ENCODE measurements at regions not wholly inside any gene's neighbourhood (a gene's known extent, or its start where the extent isn't known, plus 50 kb on each side); places are given as distances from the start of the nearest gene placed in this dataset.

- H3K4me2 ChIP-seq (ENCODE audit: insufficient read depth, low read length): no peak overlapping the region
Measured at GRCh38 chr6:120805276-120805675, 529.0 kb downstream of the TBC1D32 start.

More at GRCh38 chr6:120805276-120805675, 529.0 kb downstream of the TBC1D32 start:
- TF ChIP-seq HDAC1 (IDR thresholded peaks at IDR 0.05) (no peak), ZBTB49 (CRISPR knock-in tag; IDR thresholded peaks at IDR 0.05; ENCODE audit: borderline replicate concordance) (no peak), ZNF589 (CRISPR knock-in tag; IDR thresholded peaks at IDR 0.05; ENCODE audit: low read depth) (no peak), CEBPZ (IDR thresholded peaks at IDR 0.05; ENCODE audit: borderline replicate concordance, low read depth, low read length) (no peak), XRCC5 (IDR thresholded peaks at IDR 0.05; ENCODE audit: low read depth, low read length) (no peak), CREM (IDR thresholded peaks at IDR 0.05; ENCODE audit: low read depth) (no peak), SREBF1 (IDR thresholded peaks at IDR 0.05; ENCODE audit: borderline replicate concordance, low read depth, low read length) (no peak), SAP30 (IDR thresholded peaks at IDR 0.05; ENCODE audit: borderline replicate concordance, insufficient read depth, low read depth, low read length, poor library complexity, severe bottlenecking) (no peak), RFX7 (CRISPR knock-in tag; IDR thresholded peaks at IDR 0.05) (no peak), ELK1 (CRISPR knock-in tag; IDR thresholded peaks at IDR 0.05) (no peak), FOXO4 (CRISPR knock-in tag; IDR thresholded peaks at IDR 0.05) (no peak)
- H3K4me3 ChIP-seq: no peak overlapping the region
- ChIA-PET CTCF (ENCODE audit: low intra/inter-chr PET ratio) (no interaction called here), POLR2A (no interaction called here)
- H4K20me1 ChIP-seq (replicated peaks; ENCODE audit: control insufficient read depth, insufficient read depth, low read length): no peaks in the 10 kb centered on the region
- no peak overlapping the region for H3K9ac ChIP-seq (ENCODE audit: insufficient read depth in 1 of 2, low read depth in 2 of 2, low read length in 2 of 2)
- no peaks in the 10 kb centered on the region for H3K27me3 ChIP-seq (ENCODE audit: control insufficient read depth in 2 of 2, insufficient read depth in 2 of 2, low read length in 2 of 2)
- H3K36me3 ChIP-seq (ENCODE audit: control insufficient read depth, insufficient read depth, low read length): no peaks in the 10 kb centered on the region
- no peaks in the 10 kb centered on the region for H3K79me2 ChIP-seq (ENCODE audit: control insufficient read depth, insufficient read depth, low read length)
- in situ Hi-C loops (cut with MboI) (no loop called here), intact Hi-C loops (cut with micrococcal nuclease) (no loop called here)
- ATAC-seq: no peak
- no peak for FAIRE-seq
- no peak overlapping the region for H3K27ac ChIP-seq (ENCODE audit: extremely low read depth, low read depth, low read length)
- WGBS (ENCODE audit: insufficient coverage, low coverage, missing lambda C conversion rate): 0% methylated on average over 3 of the region's 3 CpGs
- H3K9me1 ChIP-seq (ENCODE audit: control insufficient read depth, insufficient read depth, low read length): no peaks in the 10 kb centered on the region
- H3K4me1 ChIP-seq (replicated peaks in 1 of 2; ENCODE audit: control insufficient read depth in 2 of 2, insufficient read depth in 2 of 2, low read length in 2 of 2): no peaks in the 10 kb centered on the region
- DNase-seq (ENCODE audit: extremely low read depth in 1 of 4, low spot score in 3 of 4): no peak
- no TSS peak for BruUV-seq (replicated peaks)
- H2AFZ ChIP-seq (ENCODE audit: low read depth, low read length): no peak overlapping the region
- no peaks in the 10 kb centered on the region for H3K9me3 ChIP-seq (replicated peaks; ENCODE audit: control insufficient read depth, insufficient read depth, low read depth, low read length)
